ENCODE measurements at regions not wholly inside any gene's neighbourhood (a gene's known extent, or its start where the extent isn't known, plus 50 kb on each side); places are given as distances from the start of the nearest gene placed in this dataset.
A peak's percentile ranks its signal among the peaks of the same experiment; 100 is the strongest.

DNA sequence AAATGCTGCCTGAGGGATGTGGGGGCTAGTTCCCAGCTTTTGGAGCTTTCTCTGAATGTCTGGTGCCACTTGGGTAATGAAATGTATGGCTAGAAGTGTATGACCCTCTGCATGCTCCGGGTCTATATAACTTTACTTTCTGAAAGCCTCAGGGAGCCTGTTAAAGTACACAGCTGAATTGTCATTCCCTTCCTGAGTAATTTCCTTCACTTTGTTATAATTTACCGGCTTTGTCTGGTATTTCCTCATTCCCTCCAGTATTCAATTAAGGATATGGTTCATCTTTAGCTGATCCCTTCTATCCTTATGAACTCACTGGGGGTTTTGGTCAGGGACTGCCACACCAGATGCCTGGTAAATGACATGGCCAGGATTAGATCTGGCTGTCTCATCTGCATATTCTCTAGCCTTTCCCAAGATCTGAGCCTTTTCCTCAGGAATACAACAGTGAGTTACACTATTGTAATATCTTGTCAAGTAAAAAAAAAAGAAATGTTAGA, 620.3 kb downstream of the ZPLD1 start:
- no peak for DNase-seq (ENCODE audit: low read depth in 2 of 2)

GRCh38 chr3:103056542-103056941, 621.7 kb downstream of the ZPLD1 start:
- no peak for DNase-seq (ENCODE audit: low read depth in 2 of 2)

DNA sequence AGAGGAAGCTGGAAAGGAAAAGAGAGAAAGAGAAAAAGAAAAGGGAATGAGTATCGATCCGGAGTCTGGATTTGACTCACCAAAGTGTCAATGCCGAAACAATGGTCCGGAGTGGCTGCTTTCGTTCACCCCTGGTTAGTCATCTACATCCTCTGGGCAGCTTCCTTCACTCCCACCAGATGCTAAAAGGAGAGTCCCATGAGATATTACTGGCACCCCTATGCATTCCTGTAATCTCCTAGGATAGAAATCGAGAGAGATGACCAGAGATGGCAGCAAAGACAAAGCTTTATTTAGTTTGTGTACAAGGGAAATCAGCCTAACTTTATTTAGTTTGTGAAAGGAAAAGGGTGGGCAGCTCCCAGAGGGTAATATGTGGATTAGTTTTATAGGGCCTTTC, 622.2 kb downstream of the ZPLD1 start:
- DNase-seq (ENCODE audit: low read depth in 2 of 2), result no peak

GRCh38 chr3:103057487-103057886, 622.7 kb downstream of the ZPLD1 start:
- DNase-seq (ENCODE audit: low read depth in 2 of 2), result no peak

- DNase-seq (ENCODE audit: low read depth in 2 of 2), result no peak
Measured at GRCh38 chr3:103059432-103059831, 624.6 kb downstream of the ZPLD1 start.

DNA sequence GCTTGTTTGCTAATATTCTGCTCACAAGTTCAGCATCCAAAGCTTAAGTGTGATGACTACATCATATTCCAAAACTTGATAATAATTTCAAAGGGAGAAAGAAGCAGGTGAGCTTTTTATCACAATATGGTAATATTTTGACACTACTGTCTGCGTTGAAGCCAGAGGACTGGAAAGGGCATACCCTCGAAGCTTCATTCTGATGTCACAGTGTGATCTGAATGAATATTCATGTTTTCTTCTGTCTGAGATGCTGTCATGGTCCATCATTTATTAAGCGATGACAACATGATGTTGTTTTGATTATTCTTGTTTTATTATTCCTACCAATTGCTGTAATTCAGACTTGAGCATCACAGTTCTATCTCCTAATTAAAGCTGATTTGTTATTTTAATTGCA, 625.4 kb downstream of the ZPLD1 start:
- DNase-seq (ENCODE audit: low read depth in 2 of 2), result no peak

DNA sequence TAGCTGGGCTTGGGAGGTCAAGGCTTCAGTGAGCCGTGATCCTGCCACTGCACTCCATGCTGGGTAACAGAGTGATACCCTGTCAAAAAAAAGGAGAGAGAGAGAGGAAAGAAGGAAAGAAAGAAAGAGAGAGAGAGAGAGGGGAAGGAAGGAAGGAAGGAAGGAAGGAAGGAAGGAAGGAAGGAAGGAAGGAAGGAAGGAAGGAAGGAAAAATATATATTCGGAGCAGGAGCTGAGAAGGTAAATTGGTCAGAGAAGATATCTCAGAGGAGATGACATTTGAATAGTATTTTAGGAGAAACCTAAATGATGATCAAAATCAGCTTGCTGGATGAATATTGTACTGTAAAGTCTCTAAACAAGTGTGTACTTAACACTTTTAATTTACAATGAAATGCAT, 633.1 kb downstream of the ZPLD1 start:
- no peak for DNase-seq (ENCODE audit: low read depth in 2 of 2)

GRCh38 chr3:103075282-103075681, 640.5 kb downstream of the ZPLD1 start:
- no peak for DNase-seq (ENCODE audit: low read depth in 2 of 2)

- DNase-seq (ENCODE audit: low read depth in 2 of 2), result no peak
Measured at GRCh38 chr3:103077910-103078309, 643.1 kb downstream of the ZPLD1 start.

DNA sequence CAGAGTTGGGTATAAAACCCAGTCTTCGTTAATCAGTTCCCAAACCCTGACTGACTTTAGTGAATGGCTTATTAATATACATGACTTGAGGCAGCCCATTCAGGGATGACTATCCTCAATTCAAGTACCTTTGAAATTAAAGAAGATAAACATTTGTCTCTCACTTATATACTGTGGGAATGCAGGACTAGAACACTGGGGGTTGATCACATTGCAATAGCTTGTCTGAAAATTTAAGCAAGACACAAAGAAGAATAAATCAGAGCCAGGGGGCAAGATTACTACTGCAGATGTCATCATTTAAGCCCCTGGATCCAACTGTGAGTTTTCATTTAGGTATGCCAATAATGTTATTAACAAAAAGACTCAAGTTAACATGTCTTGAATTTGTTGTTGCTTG, 647.7 kb downstream of the ZPLD1 start:
- DNase-seq (ENCODE audit: low read depth in 2 of 2), result no peak

- no peak for DNase-seq (ENCODE audit: low read depth in 2 of 2)
Measured at GRCh38 chr3:103083848-103084631, 649.2 kb downstream of the ZPLD1 start.

DNA sequence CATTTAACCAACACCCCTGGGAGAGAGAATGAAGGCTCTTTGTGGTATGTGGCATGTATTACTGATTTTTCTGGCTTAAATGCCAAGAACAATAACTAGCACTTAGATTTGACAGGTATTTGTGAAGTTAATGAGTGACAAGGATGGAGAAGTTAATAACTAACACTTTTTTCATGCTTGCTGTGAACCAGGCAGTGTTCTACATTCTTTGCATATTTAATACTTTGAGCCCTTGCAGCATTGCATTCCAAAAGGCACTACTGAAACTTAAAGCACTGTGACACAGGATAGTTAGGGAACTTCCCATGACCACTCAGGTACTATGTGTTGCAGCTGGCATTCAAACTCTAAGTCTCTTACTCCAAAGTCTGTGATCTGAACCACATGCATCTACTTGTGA, 650.6 kb downstream of the ZPLD1 start:
- DNase-seq (ENCODE audit: low read depth in 2 of 2), result no peak

DNA sequence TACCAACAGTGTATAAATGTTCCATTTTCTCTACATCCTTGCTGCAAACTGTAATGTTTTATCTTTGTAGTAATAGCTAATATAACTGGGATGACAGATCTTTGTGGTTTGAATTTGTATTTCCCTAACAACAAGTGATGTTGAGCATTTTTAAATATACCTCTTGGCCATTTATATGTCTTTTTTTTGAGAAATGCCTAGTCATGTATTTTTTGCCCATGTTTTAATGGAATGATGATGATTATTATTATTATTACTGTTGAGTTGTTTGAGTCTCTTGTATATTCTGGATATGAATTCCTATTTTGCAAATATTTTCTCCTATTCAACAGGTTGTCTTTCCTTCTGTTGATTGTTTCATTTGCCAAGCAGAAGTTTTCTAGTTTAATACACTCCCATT, 654.9 kb downstream of the ZPLD1 start:
- no peak for DNase-seq (ENCODE audit: low read depth in 2 of 2)

DNA sequence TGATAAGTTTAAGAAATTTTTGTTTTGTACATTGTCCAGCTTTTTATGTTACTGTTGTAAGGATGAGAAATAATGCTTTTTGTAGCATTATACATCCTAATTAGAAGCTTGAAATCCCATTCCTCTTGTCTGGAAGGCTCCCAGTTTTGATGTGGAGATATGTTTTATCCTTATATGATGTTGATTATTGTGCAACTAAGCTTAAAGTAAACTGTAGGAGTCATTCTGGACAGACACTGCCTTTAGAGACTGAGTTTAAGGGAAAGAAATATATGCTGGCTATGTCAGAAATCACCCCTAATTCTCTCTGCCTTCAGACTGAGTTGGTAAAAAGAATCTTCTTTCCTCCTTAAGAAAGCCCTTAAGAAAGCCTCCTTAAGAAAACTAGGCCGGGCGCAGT, 670.4 kb downstream of the ZPLD1 start:
- DNase-seq (ENCODE audit: low read depth in 2 of 2), result no peak

- no peak for DNase-seq (ENCODE audit: low read depth in 2 of 2)
Measured at GRCh38 chr3:103112273-103112672, 677.5 kb downstream of the ZPLD1 start.

- no peak for DNase-seq (ENCODE audit: low read depth in 2 of 2)
Measured at GRCh38 chr3:103126115-103126514, 691.3 kb downstream of the ZPLD1 start.

- no peak for DNase-seq (ENCODE audit: low read depth in 2 of 2)
Measured at GRCh38 chr3:103127098-103127630, 692.3 kb downstream of the ZPLD1 start.

GRCh38 chr3:103127737-103128136, 692.9 kb downstream of the ZPLD1 start:
- peak in 1 of 2 experiments; percentile 3 for DNase-seq (ENCODE audit: low read depth in 2 of 2)

GRCh38 chr3:103134023-103134724, 699.4 kb downstream of the ZPLD1 start:
- no peak for DNase-seq (ENCODE audit: low read depth in 2 of 2)

DNA sequence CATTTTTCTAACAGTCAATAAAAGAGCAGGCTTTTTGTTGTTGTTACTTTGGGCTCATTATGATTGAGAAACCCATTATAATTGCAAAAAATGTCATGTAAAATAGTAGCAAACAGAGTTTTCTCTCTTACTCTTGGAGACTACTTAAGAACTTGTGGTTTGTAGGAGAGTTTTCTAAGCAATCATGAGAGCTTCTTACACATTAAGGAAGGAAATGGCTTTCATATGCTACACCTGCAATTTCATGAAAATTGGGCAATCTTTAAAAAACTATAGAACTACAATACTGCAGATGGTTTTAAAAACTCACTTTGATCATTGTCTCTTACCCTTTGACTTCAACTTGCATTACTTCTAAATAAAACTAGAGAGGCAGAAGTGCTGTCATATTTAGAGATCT, 701.8 kb downstream of the ZPLD1 start:
- no peak for DNase-seq (ENCODE audit: low read depth in 2 of 2)

DNA sequence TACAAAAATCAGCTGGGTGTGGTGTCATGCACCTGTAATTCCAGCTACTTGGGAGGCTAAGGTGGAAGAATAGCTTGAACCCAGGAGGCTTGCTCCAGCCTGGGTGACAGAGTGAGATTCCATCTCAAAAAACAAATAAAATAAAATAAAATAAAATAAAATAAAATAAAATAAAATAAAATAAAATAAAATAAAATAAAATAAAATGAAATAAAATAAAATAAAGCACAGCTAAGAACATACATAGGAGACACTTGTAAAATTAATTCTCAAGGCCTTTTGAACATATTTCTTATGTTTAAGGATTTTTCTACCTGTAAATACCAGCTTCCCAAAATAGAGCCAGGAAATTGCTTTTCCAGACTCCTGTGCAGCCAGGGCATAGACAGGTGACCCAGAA, 703.0 kb downstream of the ZPLD1 start:
- DNase-seq (ENCODE audit: low read depth in 2 of 2), result no peak

- no peak for DNase-seq (ENCODE audit: low read depth in 2 of 2)
Measured at GRCh38 chr3:103158183-103158582, 723.4 kb downstream of the ZPLD1 start.

- DNase-seq (ENCODE audit: low read depth in 2 of 2), result no peak
Measured at GRCh38 chr3:103166890-103167289, 732.1 kb downstream of the ZPLD1 start.

All from fibroblast of skin of left biceps (primary cell).